ENCODE measurements at regions not wholly inside any gene's neighbourhood (a gene's known extent, or its start where the extent isn't known, plus 50 kb on each side); places are given as distances from the start of the nearest gene placed in this dataset.
A peak's percentile ranks its signal among the peaks of the same experiment; 100 is the strongest.

GRCh38 chr2:167602122-167602521 lies 645.3 kb downstream of the STK39 start:
- DNase-seq (no peak), ATAC-seq (no peak)
- Histone ChIP-seq H3K4me3 (no peak overlapping the region), H3K9me3 (no peaks in the 10 kb centered on the region), H3K4me1 (ENCODE audit: low read depth) (no peaks in the 10 kb centered on the region), H3K36me3 (ENCODE audit: low read depth) (no peaks in the 10 kb centered on the region)
- intact Hi-C loops (cut with DNase I, micrococcal nuclease): loop anchor here in 1 of 2 donors (5.0 kb wide), 1 partner anchor 255 kb away; no protein-coding TSS in a partner anchor
- TF ChIP-seq CTCF (IDR thresholded peaks at IDR 0.05): no peak

- H3K9me3 ChIP-seq: no peaks in the 10 kb centered on the region
- TF ChIP-seq CTCF (IDR thresholded peaks at IDR 0.05): no peak
- H3K4me1 ChIP-seq (ENCODE audit: low read depth): no peaks in the 10 kb centered on the region
- DNase-seq (no peak), ATAC-seq (no peak)
- no peaks in the 10 kb centered on the region for H3K36me3 ChIP-seq (ENCODE audit: low read depth)
- intact Hi-C loops (cut with DNase I, micrococcal nuclease): no loop called here
- H3K4me3 ChIP-seq: no peak overlapping the region
These were observed 648.2 kb downstream of the STK39 start for GRCh38 chr2:167599219-167599618.

- ATAC-seq (no peak), DNase-seq (no peak)
- intact Hi-C loops (cut with DNase I, micrococcal nuclease): no loop called here
- no peak for TF ChIP-seq CTCF (IDR thresholded peaks at IDR 0.05)
- no peaks in the 10 kb centered on the region for H3K36me3 ChIP-seq (ENCODE audit: low read depth)
- H3K4me1 ChIP-seq (ENCODE audit: low read depth): no peaks in the 10 kb centered on the region
- no peaks in the 10 kb centered on the region for H3K9me3 ChIP-seq
- H3K4me3 ChIP-seq: no peak overlapping the region
These were observed 651.4 kb downstream of the STK39 start for GRCh38 chr2:167595839-167596471.

- Histone ChIP-seq H3K4me1 (ENCODE audit: low read depth) (no peaks in the 10 kb centered on the region), H3K9me3 (no peaks in the 10 kb centered on the region), H3K36me3 (ENCODE audit: low read depth) (no peaks in the 10 kb centered on the region), H3K4me3 (no peak overlapping the region)
- no peak for TF ChIP-seq CTCF (IDR thresholded peaks at IDR 0.05)
- intact Hi-C loops (cut with DNase I, micrococcal nuclease): no loop called here
- DNase-seq (no peak), ATAC-seq (no peak)
These were observed 652.4 kb downstream of the STK39 start for GRCh38 chr2:167595021-167595420.

- no peaks in the 10 kb centered on the region for H3K9me3 ChIP-seq
- H3K4me3 ChIP-seq: no peak overlapping the region
- TF ChIP-seq CTCF (IDR thresholded peaks at IDR 0.05): no peak
- DNase-seq: no peak
- no peak for ATAC-seq
- no peaks in the 10 kb centered on the region for H3K4me1 ChIP-seq (ENCODE audit: low read depth)
- intact Hi-C loops (cut with DNase I, micrococcal nuclease): no loop called here
- no peaks in the 10 kb centered on the region for H3K36me3 ChIP-seq (ENCODE audit: low read depth)
These were observed 655.0 kb downstream of the STK39 start for GRCh38 chr2:167592441-167592840.

GRCh38 chr2:167582619-167583018 lies 664.8 kb downstream of the STK39 start:
- H3K36me3 ChIP-seq (ENCODE audit: low read depth): no peaks in the 10 kb centered on the region
- TF ChIP-seq CTCF (IDR thresholded peaks at IDR 0.05): no peak
- ATAC-seq (peak; percentile 17), DNase-seq (no peak)
- intact Hi-C loops (cut with DNase I, micrococcal nuclease): no loop called here
- H3K4me3 ChIP-seq: no peak overlapping the region
- no peaks in the 10 kb centered on the region for H3K9me3 ChIP-seq
- no peaks in the 10 kb centered on the region for H3K4me1 ChIP-seq (ENCODE audit: low read depth)

Data from mucosa of descending colon (tissue), 3 donors.